KOPT-K1 (cell line): ENCODE measurements at regions not wholly inside any gene's neighbourhood (a gene's known extent, or its start where the extent isn't known, plus 50 kb on each side); places are given as distances from the start of the nearest gene placed in this dataset.

Source experiments
- H3K27ac ChIP-seq: fragments of 200-600 bp; sonication (generic); 2 replicates; pipeline ENCODE4 v1.5.1; 2016; ENCODE audit warnings: antibody characterized with exemption, mild to moderate bottlenecking, low read depth, low read length; ENCODE audit not compliant: poor library complexity, severe bottlenecking
- H3K36me3 ChIP-seq: fragments of 200-600 bp; sonication (generic); 2 replicates; pipeline ENCODE4 v1.5.1; 2017; ENCODE audit warnings: antibody characterized with exemption, mild to moderate bottlenecking, low read length, moderate library complexity; ENCODE audit not compliant: insufficient read depth
- H3K9me3 ChIP-seq: fragments of 200-600 bp; sonication (generic); 2 replicates; pipeline ENCODE4 v1.5.1; 2017; ENCODE audit warnings: antibody characterized with exemption, low read length, mild to moderate bottlenecking; ENCODE audit not compliant: insufficient read depth, poor library complexity, severe bottlenecking

DNA sequence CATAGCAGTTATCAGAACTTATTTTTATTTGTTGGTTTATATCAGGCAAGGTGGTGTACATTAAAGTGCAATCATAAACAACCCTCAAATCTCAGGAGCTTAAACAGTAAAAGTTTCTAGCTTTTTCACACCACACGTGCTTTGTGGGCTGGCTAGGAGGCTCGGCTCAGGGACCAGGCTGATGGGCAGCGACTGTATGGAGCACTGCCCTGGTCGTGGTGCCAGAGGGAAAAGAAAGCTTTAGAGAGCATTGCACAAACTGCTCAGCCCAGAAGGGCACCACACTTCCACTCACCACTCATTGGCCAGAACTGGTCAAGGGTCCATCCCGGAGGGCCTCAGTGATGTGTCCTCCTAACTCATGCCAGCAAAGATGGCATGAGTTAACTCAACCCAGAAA lies 123.2 kb downstream of the AQP9 start:
- Histone ChIP-seq H3K27ac (no peak overlapping the region), H3K9me3 (no peaks in the 10 kb centered on the region), H3K36me3 (no peaks in the 10 kb centered on the region)

DNA sequence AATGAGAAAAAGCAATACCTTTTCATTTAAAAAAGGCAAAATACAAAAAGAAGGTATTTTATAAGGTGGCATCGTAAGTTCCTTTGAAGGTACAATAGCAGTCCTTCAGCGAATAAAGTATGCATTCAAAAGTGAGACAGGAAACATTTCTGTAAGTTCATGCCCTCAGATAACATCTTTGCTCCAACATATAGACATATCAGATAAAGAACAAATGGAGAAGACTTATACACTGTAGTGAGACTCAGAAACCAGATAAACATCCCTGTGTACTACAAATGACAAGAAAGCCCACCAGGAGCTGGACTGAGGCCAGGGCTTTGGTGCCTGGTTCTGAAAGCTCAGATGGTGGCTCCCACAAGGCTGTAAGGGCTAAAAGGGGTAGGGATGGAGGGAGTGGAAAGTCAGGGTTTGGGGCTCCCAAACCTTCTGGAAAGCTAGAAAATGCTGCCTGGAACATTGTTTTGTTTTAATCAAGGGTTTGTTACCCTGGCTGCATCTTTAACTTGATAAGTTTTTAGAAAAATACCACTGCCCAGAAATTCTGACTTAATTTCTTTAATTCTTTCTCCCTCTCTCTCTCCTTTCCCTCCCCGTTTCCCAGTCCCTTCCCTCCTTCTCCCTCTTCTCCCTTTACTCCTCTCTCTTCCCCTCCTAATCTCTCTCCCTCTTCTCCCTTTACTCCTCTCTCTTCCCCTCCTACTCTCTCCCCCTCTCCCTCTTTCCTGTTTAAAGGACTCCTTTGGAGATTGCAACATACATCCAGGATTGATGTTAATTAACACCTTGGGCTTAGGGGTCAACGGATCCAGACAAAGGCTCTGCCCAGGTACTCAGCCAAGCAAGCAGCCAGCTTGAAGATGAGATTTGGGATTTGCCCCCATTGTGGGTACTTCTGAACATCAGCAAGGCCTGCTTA lies 126.1 kb downstream of the AQP9 start:
- no peak overlapping the region for H3K27ac ChIP-seq

GRCh38 chr15:58267051-58267450 lies 128.9 kb downstream of the AQP9 start:
- Histone ChIP-seq H3K27ac (no peak overlapping the region), H3K9me3 (peaks cover 16% of the 10 kb centered on the region), H3K36me3 (no peaks in the 10 kb centered on the region)

More for the DNA sequence above, 126.1 kb downstream of the AQP9 start:
- Histone ChIP-seq H3K9me3 (no peaks in the 10 kb centered on the region), H3K36me3 (no peaks in the 10 kb centered on the region)

- no peak overlapping the region for H3K27ac ChIP-seq
- no peaks in the 10 kb centered on the region for H3K36me3 ChIP-seq
- H3K9me3 ChIP-seq = peaks cover 17% of the 10 kb centered on the region
Observed at GRCh38 chr15:58268746-58269267, 130.6 kb downstream of the AQP9 start.

DNA sequence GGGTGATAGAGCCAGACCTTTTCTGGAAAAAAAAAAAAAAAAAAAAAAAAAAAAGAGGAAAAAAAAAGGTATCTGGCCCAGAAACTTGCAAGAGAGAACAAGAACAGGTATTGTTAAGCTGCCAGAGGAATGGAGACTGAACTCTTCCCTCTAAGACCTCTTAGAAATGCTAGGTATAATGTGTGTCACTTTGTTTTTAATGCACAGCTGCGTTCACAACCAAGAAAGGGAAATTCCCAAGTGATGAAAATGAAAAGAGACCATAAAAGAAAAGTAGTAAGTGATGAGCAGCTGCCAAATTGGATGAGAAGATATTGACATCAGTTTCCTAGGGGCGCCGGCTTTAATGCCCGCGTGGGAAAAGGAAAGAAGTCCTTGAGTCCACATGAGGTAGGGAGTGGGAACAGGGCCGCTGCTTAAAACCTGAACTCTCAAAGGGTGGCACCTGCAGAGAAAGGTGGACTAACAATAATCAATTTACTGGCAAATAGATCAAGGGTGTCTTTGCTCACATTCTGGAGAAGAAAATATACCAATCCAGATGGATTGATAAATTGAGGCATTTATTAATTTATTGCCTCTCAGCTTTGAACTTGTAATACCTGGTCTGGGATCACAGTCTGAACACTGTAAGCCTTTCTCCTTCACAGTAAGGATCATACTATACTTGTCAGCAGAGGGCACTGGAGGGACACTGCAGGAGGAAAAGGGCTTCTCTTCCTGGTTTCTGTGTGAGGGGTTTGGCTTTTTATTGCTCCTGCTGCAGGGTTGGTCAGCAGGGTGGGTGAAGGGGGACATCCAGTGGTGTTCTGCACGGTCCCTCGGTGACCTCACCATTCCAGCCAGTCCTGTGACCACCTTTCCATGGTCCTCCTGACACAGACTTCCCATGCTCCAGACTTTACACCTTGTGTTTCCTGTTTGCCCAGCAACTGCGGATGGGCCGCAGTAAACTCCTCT lies 131.6 kb downstream of the AQP9 start:
- Histone ChIP-seq H3K36me3 (no peaks in the 10 kb centered on the region), H3K27ac (no peak overlapping the region), H3K9me3 (peaks cover 17% of the 10 kb centered on the region)

DNA sequence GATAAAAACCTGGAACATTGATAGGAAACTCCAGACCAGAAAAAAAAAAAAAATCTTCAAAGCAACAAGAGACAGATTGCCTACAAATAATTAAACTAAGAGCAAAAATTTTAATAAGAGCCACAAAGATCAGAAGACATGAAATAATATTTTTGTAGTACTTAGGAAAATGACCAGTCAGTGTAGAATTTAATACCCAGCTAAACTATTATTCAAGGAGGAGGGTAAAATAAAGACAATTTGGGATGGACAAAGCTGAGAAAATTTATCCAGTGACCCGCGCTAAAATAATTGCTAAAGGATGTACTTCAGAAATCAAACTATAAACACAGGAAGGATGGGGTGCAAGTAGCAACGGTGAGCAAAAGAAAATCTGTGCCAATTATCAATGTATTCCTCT lies 133.2 kb downstream of the AQP9 start:
- Histone ChIP-seq H3K9me3 (peaks cover 17% of the 10 kb centered on the region), H3K27ac (no peak overlapping the region), H3K36me3 (no peaks in the 10 kb centered on the region)

- peaks cover 17% of the 10 kb centered on the region for H3K9me3 ChIP-seq
- no peak overlapping the region for H3K27ac ChIP-seq
Observed at GRCh38 chr15:58273104-58273503, 134.9 kb downstream of the AQP9 start.

GRCh38 chr15:58274885-58275284 lies 136.7 kb downstream of the AQP9 start:
- Histone ChIP-seq H3K9me3 (peaks cover 17% of the 10 kb centered on the region), H3K36me3 (no peaks in the 10 kb centered on the region), H3K27ac (no peak overlapping the region)

More at GRCh38 chr15:58273104-58273503, 134.9 kb downstream of the AQP9 start:
- H3K36me3 ChIP-seq = no peaks in the 10 kb centered on the region

DNA sequence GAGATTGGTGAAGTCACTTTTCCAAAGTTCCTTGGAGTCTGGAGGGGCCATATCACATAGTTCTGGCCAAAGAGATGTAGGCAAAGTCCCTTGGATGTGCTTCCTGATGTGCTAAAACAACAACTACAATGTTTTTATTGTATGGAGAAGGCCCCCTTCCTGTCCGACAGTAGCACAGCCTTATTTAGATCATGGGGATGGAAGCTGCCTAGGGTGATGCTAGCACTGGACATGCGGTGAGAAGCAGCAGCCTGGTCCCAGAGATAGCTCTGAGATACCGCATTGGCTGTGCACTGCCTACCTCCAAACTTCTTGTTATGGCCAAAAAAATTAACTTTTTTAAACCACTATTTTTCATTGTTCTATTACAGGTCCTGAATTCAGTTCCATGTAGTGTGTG lies 137.6 kb downstream of the AQP9 start:
- H3K36me3 ChIP-seq = no peaks in the 10 kb centered on the region
- peaks cover 14% of the 10 kb centered on the region for H3K9me3 ChIP-seq
- H3K27ac ChIP-seq = no peak overlapping the region

- no peaks in the 10 kb centered on the region for H3K36me3 ChIP-seq
- H3K9me3 ChIP-seq = peaks cover 3% of the 10 kb centered on the region
Observed at GRCh38 chr15:58276924-58277323, 138.7 kb downstream of the AQP9 start.

GRCh38 chr15:58277333-58277732 lies 139.2 kb downstream of the AQP9 start:
- no peaks in the 10 kb centered on the region for H3K36me3 ChIP-seq
- no peak overlapping the region for H3K27ac ChIP-seq
- H3K9me3 ChIP-seq = no peaks in the 10 kb centered on the region

More at GRCh38 chr15:58276924-58277323, 138.7 kb downstream of the AQP9 start:
- no peak overlapping the region for H3K27ac ChIP-seq

DNA sequence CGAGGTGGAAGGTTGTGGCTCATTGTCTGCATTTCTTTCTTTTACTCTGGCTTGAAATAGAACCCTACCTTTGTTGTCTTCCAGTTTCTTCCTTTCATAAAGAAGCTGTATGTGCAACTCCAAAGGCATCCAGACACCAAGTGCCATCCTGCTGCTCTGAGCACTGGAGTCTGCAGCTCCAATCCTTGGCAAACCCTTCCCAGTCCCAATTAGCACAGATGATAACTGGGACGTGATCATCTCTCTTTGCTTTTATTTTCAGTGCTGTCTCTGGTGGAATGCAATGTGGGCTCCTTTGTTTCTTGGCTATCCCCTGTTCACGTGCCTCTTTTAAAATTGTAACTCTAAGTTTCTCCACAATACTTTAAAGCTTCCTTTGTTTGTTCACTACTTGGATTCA lies 140.9 kb downstream of the AQP9 start:
- no peaks in the 10 kb centered on the region for H3K9me3 ChIP-seq
- no peak overlapping the region for H3K27ac ChIP-seq
- H3K36me3 ChIP-seq = no peaks in the 10 kb centered on the region

DNA sequence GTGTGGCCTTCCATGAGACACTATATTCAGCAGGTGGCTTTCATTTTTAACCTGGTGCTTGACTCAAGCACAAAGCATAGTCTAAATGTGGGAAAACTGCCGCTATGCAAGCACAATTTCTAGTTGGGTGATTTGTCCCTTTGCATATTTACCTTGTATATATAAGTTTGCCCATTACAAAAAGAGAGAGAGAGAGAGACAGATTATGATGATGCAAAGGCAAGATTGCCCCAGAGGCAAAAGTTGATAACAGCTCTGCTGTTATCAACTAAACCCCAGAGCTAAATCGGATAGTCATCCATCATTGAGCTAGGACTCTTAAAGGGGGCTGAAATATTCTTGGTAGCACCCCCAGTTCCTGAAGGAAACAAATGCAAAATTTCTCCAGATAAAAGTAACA lies 141.5 kb downstream of the AQP9 start:
- Histone ChIP-seq H3K9me3 (no peaks in the 10 kb centered on the region), H3K36me3 (no peaks in the 10 kb centered on the region), H3K27ac (no peak overlapping the region)

DNA sequence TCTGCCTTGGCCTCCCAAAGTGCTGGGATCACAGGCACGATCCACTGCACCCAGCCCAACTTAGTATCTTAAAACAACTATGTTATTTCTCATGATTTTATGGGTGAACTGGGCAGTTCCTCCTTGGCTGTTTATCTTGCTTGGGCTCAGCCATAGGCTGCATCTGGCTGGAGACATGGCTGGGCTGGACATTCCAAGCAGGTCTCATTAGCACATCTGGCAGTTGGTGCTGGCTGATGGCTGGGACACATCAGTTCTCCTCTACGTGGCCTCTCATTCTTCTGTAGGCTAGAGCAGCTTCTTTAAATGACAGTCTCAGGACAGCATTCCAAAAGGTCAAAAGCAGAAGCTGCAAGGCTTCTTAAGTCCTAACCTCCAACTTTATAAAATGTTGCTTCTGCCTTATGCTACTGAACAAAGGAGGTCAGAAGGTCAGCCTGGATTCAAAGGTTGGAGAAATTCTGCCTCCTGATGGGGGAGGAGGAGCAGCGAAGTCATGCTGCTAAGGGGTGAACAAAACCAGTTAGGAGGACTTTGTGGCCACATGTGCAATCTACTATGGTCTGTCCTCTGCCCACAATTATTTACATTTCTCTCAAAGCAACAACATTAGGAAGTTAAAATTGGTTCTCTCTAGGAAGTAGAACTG lies 144.0 kb downstream of the AQP9 start:
- Histone ChIP-seq H3K36me3 (no peaks in the 10 kb centered on the region), H3K9me3 (no peaks in the 10 kb centered on the region), H3K27ac (no peak overlapping the region)
